HepG2 (cell line): ENCODE measurements at regions not wholly inside any gene's neighbourhood (a gene's known extent, or its start where the extent isn't known, plus 50 kb on each side); places are given as distances from the start of the nearest gene placed in this dataset.

ENCODE experiments used
- ATAC-seq: fragments of 200-7000 bp; cut with Tn5 transposase; 3 replicates; pipeline ENCODE4 v1.9.1; 2020; ENCODE audit warnings: mild to moderate bottlenecking, moderate library complexity
- BruUV-seq: library from RNA; stranded (reverse); fragments of 400-500 nt; replicated peaks from 2 replicates; lab custom pipeline; 2021; lab: Mats Ljungman, UMichigan
- CTCF ChIA-PET: fragments of 300-600 bp; formaldehyde crosslinking; extraction: SDS; loops from one replicate; lab custom pipeline; 2021; ENCODE audit warnings: low total read pairs, inconsistent platforms, low intra/inter-chr PET ratio; lab: Yijun Ruan, JAX
- POLR2A ChIA-PET: fragments of 350-600 bp; sonication (Branson Sonifier 250); formaldehyde crosslinking; loops from one replicate; lab custom pipeline; 2020; ENCODE audit warnings: antibody characterized with exemption, inconsistent platforms; lab: Yijun Ruan, JAX
- DNase-seq: peaks from one replicate; pipeline ENCODE4 v3.0.0-alpha.2; 2015; ENCODE audit warnings: low spot score
- FAIRE-seq: peaks from 3 replicates; lab custom pipeline; 2011; peaks lifted over from hg19 to GRCh38; lab: Jason Lieb, UNC
- H2AFZ ChIP-seq: one replicate; pipeline ENCODE4 v1.6.1; 2011; ENCODE audit warnings: low read length, inconsistent platforms
- H3K27ac ChIP-seq: fragments of 300-600 bp; 3 replicates; pipeline ENCODE4 v1.8.0; 2011; ENCODE audit warnings: mixed run types, mild to moderate bottlenecking, mixed read lengths, low read length, inconsistent platforms; ENCODE audit not compliant: insufficient read depth; ENCODE audit errors: extremely low read length
- H3K27me3 ChIP-seq, 2 experiments: fragments of 200-600 bp in 1 of 2; 2 replicates in 1 of 2; 3 replicates in 1 of 2; pipeline versions ENCODE4 v1.6.0 to v1.8.0; 2011; ENCODE audit warnings: low read length in 2 of 2, mild to moderate bottlenecking in 2 of 2, moderate library complexity in 2 of 2, inconsistent platforms in 1 of 2; ENCODE audit not compliant: insufficient read depth in 2 of 2, control insufficient read depth in 1 of 2
- H3K36me3 ChIP-seq, 2 experiments: fragments of 200-600 bp in 1 of 2; replicated peaks in 1 of 2; 2 replicates in 1 of 2; 3 replicates in 1 of 2; pipeline versions ENCODE4 v1.5.1 to v1.8.0; 2011; ENCODE audit warnings: low read length in 2 of 2, inconsistent platforms in 1 of 2; ENCODE audit not compliant: insufficient read depth in 2 of 2, control insufficient read depth in 1 of 2
- H3K4me1 ChIP-seq: 2 replicates; pipeline ENCODE4 v1.5.1; 2012; ENCODE audit warnings: low read length, inconsistent platforms; ENCODE audit not compliant: insufficient read depth
- H3K4me2 ChIP-seq: 2 replicates; pipeline ENCODE4 v1.6.0; 2011; ENCODE audit warnings: low read depth, low read length, inconsistent platforms
- H3K4me3 ChIP-seq, 3 experiments: fragments of 200-600 bp in 1 of 3; sonication (generic), shearing (Covaris generic) in 1 of 3; replicated peaks in 1 of 3; 2 replicates each; pipeline ENCODE4 v1.5.1; 2011 to 2016; ENCODE audit warnings: low read length in 3 of 3, inconsistent platforms in 2 of 3, low read depth in 2 of 3, mild to moderate bottlenecking in 2 of 3, control low read depth in 1 of 3, mixed read lengths in 1 of 3; ENCODE audit not compliant: insufficient read depth in 1 of 3
- H3K79me2 ChIP-seq: one replicate; pipeline ENCODE4 v1.6.1; 2011; ENCODE audit warnings: low read length, inconsistent platforms; ENCODE audit not compliant: insufficient read depth
- H3K9ac ChIP-seq: 2 replicates; pipeline ENCODE4 v1.6.0; 2011; ENCODE audit warnings: mild to moderate bottlenecking, low read depth, low read length, inconsistent platforms; ENCODE audit not compliant: insufficient read depth
- H3K9me3 ChIP-seq: 2 replicates; pipeline ENCODE4 v1.5.1; 2012; ENCODE audit warnings: mild to moderate bottlenecking, low read length
- H4K20me1 ChIP-seq: 2 replicates; pipeline ENCODE4 v1.6.0; 2011; ENCODE audit warnings: inconsistent platforms, mild to moderate bottlenecking, low read length, moderate library complexity; ENCODE audit not compliant: insufficient read depth
- FOXC1 ChIP-seq: sonication (generic); formaldehyde crosslinking; IDR thresholded peaks from 2 replicates; pipeline ENCODE4 v1.8.0; 2022; ENCODE audit warnings: mild to moderate bottlenecking, missing genetic modification reagents, borderline replicate concordance
- KAT8 ChIP-seq: IDR thresholded peaks from 2 replicates; pipeline ENCODE4 v1.6.1; 2016; ENCODE audit warnings: missing genetic modification reagents, missing compliant biosample characterization
- MTF2 ChIP-seq: sonication (generic); formaldehyde crosslinking; IDR thresholded peaks from 2 replicates; pipeline ENCODE4 v1.5.0; 2020; ENCODE audit warnings: missing genetic modification reagents, borderline replicate concordance
- NCOA5 ChIP-seq: sonication (generic); formaldehyde crosslinking; IDR thresholded peaks from 2 replicates; pipeline ENCODE4 v1.4.0; 2020; ENCODE audit warnings: missing genetic modification reagents
- RNF2 ChIP-seq: fragments of 450-650 bp; conservative IDR thresholded peaks from 2 replicates; pipeline ENCODE4 v1.6.1; 2016; ENCODE audit warnings: low read depth
- SKI ChIP-seq: fragments of 450-650 bp; IDR thresholded peaks from one replicate; pipeline ENCODE4 v1.6.1; 2018; ENCODE audit warnings: mild to moderate bottlenecking; ENCODE audit not compliant: partially characterized antibody
- SP1 ChIP-seq, 2 experiments: fragments of 450-650 bp in 1 of 2; sonication (generic) in 1 of 2; formaldehyde crosslinking in 1 of 2; IDR thresholded peaks; 2 replicates each; pipeline versions ENCODE4 v1.4.0 to v1.6.1; 2016 to 2020; ENCODE audit warnings: missing genetic modification reagents in 1 of 2
- ZBTB3 ChIP-seq: sonication (generic); formaldehyde crosslinking; IDR thresholded peaks from 2 replicates; pipeline ENCODE4 v1.4.0; 2020; ENCODE audit warnings: low read depth, mild to moderate bottlenecking, moderate library complexity, missing genetic modification reagents, borderline replicate concordance
- ZNF207 ChIP-seq: fragments of 450-650 bp; IDR thresholded peaks from 2 replicates; pipeline ENCODE4 v1.6.1; 2016; ENCODE audit warnings: antibody characterized with exemption, borderline replicate concordance
- WGBS: methylation state at CpG from one replicate; pipeline ENCODE4 v1.1.6; 2017; ENCODE audit warnings: low lambda C conversion rate; 5-methylcytosine and 5-hydroxymethylcytosine counted together
- in situ Hi-C: cut with HindIII; loops from 2 replicates; pipeline ENCODE4 v1.10.0; 2017; ENCODE audit warnings: low pct_unique_long_range_greater_than_20kb; ENCODE audit not compliant: extremely low pct_ligation_motif_present
- intact Hi-C: fragments of 100-400 bp; cut with micrococcal nuclease; formaldehyde crosslinking; loops from one replicate; pipeline ENCODE4 v1.10.0; 2022; ENCODE audit not compliant: unreplicated experiment
- TF ChIP-seq, protein P1 (sequence below): sonication (generic); formaldehyde crosslinking; IDR thresholded peaks from 2 replicates; pipeline ENCODE4 v1.5.0; 2020; ENCODE audit warnings: missing genetic modification reagents, mild to moderate bottlenecking, borderline replicate concordance
- TF ChIP-seq, protein P2 (sequence below): fragments of 450-650 bp; IDR thresholded peaks from 2 replicates; pipeline ENCODE4 v1.6.1; 2016
- TF ChIP-seq, protein P3 (sequence below): sonication (generic); formaldehyde crosslinking; conservative IDR thresholded peaks from 2 replicates; pipeline ENCODE4 v1.8.0; 2022; ENCODE audit warnings: low read depth, missing genetic modification reagents
- TF ChIP-seq, protein P4 (sequence below): IDR thresholded peaks from 2 replicates; pipeline ENCODE4 v1.6.1; 2016; ENCODE audit warnings: mild to moderate bottlenecking, missing biosample characterization, missing genetic modification reagents
- TF ChIP-seq, protein P5 (sequence below): sonication (generic); formaldehyde crosslinking; IDR thresholded peaks from 2 replicates; pipeline ENCODE4 v1.8.1; 2023; ENCODE audit warnings: mild to moderate bottlenecking, missing genetic modification reagents

DNA sequence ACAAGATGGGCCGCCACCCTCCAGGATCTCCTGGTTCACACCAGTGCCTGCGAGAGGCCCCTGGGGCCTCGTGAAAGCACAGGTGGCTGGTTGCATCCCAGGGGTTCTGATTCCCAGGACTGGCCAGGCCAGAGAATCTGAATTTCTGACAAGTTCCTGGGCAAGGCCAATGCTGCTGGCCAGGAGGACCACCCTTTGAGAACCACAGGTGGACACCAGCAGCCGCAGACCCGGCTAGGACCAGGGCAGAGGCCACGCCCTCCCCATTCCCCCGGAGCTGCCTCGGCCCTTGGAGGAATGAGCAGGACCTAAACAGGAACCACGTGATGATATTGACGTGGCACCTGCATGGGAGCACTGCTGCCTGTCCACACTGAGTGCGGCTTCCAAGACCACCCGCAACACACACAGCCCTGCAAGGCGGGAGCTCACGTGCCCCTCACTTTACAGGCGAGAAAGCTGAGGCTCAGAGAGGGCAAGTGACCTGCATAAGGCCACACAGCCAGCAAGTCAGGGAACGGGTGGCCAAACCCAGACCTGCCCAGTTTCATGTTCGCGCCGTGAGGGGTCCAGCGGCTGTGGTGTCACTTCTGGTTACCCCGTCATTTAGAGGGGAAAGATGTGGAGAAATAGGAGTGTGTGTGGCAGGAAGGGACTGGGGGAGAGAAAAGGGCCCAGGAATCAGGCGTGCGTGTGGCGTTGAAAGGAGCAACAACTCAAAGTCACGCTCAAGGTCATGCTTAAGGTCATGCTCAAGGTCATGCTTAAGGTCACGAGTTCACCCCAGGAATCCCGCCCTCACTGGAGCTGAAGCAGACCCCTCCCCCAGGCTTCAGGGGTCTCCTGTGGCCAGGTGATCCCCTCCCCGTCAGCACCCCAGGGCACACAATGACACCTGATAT, 105.9 kb upstream of the IER5L start (continued):
- TF ChIP-seq, protein P1, sequence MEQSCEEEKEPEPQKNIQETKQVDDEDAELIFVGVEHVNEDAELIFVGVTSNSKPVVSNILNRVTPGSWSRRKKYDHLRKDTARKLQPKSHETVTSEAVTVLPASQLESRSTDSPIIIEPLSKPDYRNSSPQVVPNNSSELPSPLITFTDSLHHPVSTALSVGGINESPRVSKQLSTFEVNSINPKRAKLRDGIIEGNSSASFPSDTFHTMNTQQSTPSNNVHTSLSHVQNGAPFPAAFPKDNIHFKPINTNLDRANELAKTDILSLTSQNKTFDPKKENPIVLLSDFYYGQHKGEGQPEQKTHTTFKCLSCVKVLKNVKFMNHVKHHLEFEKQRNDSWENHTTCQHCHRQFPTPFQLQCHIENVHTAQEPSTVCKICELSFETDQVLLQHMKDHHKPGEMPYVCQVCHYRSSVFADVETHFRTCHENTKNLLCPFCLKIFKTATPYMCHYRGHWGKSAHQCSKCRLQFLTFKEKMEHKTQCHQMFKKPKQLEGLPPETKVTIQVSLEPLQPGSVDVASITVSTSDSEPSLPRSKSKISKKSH (CRISPR knock-in tag): 0 out of 2 replicates have a peak, but pooled peaks have one; percentile 32
- no peak for TF ChIP-seq MTF2 (CRISPR knock-in tag)

DNA sequence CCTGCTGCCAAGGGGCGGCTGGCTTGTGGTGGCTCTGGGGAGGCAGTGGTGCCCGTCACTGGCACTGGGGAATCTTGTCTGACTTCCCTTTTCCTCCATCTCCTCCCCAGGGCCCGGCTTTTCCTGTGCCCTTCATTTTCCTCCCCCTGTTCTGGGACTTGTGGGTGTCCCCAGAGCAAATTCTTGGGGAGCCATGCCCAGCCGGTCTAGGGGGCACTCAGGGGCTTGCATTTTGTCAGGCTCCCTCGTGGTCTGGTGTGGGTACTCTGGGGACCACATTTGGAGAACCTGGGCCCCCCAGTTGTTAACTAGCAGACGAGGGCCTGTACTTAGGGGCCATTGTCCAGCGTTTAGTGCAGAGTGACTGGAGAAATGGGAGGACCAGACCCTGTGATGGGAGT, 105.2 kb upstream of the IER5L start:
- Histone ChIP-seq H3K4me1 (peaks cover 27% of the 10 kb centered on the region), H3K9me3 (no peaks in the 10 kb centered on the region), H3K4me2 (peak overlapping the region; percentile 77; the same call in 1 of the 2 replicates), H3K79me2 (no peaks in the 10 kb centered on the region), H2AFZ (no peak overlapping the region), H4K20me1 (no peaks in the 10 kb centered on the region), H3K9ac (no peak overlapping the region), H3K4me3 (peak overlapping the region in 1 of 3 experiments; percentile 58; a peak in 2 of 6 replicates), H3K27me3 (peaks cover 0 to 31% of the 10 kb centered on the region in 2 experiments; a peak in 3 of 5 replicates), H3K36me3 (no peaks in the 10 kb centered on the region), H3K27ac (no peak overlapping the region)
- no TSS peak for BruUV-seq
- ChIA-PET POLR2A (interaction anchor here (1.3 kb wide), 1 partner anchor 213 kb away, joined by 6 read pairs; no protein-coding TSS in a partner anchor), CTCF (no interaction called here)
- in situ Hi-C loops: no loop called here
- intact Hi-C loops: no loop called here
- WGBS: 33% methylated on average over 5 of the region's 7 CpGs
- no peak for FAIRE-seq
- ATAC-seq: no peak
- DNase-seq: no peak
- TF ChIP-seq NCOA5 (CRISPR knock-in tag) (no peak), RNF2 (no peak), ZNF207 (no peak), SKI (no peak), ZBTB3 (CRISPR knock-in tag) (no peak), KAT8 (CRISPR knock-in tag) (no peak), SP1 (IDR thresholded peaks at IDR 0.05) (no peak), SP1 (CRISPR knock-in tag; IDR thresholded peaks at IDR 0.05) (no peak), FOXC1 (CRISPR knock-in tag) (no peak)
- TF ChIP-seq, protein P2, sequence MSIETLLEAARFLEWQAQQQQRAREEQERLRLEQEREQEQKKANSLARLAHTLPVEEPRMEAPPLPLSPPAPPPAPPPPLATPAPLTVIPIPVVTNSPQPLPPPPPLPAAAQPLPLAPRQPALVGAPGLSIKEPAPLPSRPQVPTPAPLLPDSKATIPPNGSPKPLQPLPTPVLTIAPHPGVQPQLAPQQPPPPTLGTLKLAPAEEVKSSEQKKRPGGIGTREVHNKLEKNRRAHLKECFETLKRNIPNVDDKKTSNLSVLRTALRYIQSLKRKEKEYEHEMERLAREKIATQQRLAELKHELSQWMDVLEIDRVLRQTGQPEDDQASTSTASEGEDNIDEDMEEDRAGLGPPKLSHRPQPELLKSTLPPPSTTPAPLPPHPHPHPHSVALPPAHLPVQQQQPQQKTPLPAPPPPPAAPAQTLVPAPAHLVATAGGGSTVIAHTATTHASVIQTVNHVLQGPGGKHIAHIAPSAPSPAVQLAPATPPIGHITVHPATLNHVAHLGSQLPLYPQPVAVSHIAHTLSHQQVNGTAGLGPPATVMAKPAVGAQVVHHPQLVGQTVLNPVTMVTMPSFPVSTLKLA: no peak
- TF ChIP-seq, protein P3, sequence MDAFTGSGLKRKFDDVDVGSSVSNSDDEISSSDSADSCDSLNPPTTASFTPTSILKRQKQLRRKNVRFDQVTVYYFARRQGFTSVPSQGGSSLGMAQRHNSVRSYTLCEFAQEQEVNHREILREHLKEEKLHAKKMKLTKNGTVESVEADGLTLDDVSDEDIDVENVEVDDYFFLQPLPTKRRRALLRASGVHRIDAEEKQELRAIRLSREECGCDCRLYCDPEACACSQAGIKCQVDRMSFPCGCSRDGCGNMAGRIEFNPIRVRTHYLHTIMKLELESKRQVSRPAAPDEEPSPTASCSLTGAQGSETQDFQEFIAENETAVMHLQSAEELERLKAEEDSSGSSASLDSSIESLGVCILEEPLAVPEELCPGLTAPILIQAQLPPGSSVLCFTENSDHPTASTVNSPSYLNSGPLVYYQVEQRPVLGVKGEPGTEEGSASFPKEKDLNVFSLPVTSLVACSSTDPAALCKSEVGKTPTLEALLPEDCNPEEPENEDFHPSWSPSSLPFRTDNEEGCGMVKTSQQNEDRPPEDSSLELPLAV (CRISPR knock-in tag): no peak
- TF ChIP-seq, protein P4, sequence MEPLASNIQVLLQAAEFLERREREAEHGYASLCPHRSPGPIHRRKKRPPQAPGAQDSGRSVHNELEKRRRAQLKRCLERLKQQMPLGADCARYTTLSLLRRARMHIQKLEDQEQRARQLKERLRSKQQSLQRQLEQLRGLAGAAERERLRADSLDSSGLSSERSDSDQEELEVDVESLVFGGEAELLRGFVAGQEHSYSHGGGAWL: no peak
- TF ChIP-seq, protein P5, sequence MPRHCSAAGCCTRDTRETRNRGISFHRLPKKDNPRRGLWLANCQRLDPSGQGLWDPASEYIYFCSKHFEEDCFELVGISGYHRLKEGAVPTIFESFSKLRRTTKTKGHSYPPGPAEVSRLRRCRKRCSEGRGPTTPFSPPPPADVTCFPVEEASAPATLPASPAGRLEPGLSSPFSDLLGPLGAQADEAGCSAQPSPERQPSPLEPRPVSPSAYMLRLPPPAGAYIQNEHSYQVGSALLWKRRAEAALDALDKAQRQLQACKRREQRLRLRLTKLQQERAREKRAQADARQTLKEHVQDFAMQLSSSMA (CRISPR knock-in tag): no peak
